Neural progenitor cell (in vitro differentiated cells): ENCODE measurements at regions not wholly inside any gene's neighbourhood (a gene's known extent, or its start where the extent isn't known, plus 50 kb on each side); places are given as distances from the start of the nearest gene placed in this dataset.

ENCODE experiments used
- EZH2 ChIP-seq: fragments of 200-600 bp; sonication (generic); IDR thresholded peaks from 2 replicates; pipeline ENCODE4 v1.6.1; 2017; ENCODE audit warnings: antibody characterized with exemption, mild to moderate bottlenecking, moderate library complexity
- TF ChIP-seq, protein P1 (sequence below): fragments of 200-600 bp; sonication (generic); IDR thresholded peaks from 2 replicates; pipeline ENCODE4 v1.5.1; 2017; ENCODE audit warnings: antibody characterized with exemption, mild to moderate bottlenecking

DNA sequence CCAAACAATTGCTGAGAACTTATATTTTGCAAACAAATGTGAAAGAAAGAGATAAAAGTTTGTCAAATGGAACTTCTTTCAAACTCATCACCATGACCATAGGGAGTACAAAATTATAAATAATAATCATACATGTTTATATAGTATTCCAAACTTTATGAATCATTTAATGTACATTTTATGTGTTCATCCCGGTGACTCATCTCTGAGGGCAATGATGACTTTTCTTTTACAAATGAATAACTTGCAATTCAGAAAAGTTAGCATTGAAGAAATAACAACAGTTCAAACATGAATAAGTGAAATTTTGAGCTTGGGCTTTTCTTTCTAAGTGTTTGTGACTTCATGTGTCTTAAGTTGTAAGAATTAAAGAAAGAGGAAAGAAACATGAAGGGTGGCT is 66.3 kb upstream of the CDH8 start:
- no peak for TF ChIP-seq EZH2
- TF ChIP-seq, protein P1, sequence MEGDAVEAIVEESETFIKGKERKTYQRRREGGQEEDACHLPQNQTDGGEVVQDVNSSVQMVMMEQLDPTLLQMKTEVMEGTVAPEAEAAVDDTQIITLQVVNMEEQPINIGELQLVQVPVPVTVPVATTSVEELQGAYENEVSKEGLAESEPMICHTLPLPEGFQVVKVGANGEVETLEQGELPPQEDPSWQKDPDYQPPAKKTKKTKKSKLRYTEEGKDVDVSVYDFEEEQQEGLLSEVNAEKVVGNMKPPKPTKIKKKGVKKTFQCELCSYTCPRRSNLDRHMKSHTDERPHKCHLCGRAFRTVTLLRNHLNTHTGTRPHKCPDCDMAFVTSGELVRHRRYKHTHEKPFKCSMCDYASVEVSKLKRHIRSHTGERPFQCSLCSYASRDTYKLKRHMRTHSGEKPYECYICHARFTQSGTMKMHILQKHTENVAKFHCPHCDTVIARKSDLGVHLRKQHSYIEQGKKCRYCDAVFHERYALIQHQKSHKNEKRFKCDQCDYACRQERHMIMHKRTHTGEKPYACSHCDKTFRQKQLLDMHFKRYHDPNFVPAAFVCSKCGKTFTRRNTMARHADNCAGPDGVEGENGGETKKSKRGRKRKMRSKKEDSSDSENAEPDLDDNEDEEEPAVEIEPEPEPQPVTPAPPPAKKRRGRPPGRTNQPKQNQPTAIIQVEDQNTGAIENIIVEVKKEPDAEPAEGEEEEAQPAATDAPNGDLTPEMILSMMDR: no peak
